ENCODE measurements at regions not wholly inside any gene's neighbourhood (a gene's known extent, or its start where the extent isn't known, plus 50 kb on each side); places are given as distances from the start of the nearest gene placed in this dataset.

DNA sequence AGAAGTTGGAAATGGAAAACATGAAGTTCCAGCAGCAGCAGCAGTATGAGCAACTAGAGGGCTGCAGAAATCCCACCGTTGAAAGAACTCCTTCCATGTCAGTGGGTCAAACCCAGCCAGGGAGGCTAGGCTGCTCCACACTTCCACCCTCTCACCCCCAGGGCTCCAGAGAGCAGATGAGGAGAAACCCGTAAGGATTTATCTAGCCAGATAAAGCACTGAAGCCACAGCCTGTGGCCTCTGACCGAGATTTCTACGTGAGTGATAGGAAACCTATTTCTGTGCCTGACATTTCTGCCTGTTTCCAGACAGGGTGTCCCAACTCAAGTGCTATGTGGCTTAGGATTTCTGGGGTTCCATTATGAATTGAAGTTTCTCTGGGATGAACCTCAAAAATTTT, 100.0 kb upstream of the EEA1 start (continued):
- TF ChIP-seq, protein P1, sequence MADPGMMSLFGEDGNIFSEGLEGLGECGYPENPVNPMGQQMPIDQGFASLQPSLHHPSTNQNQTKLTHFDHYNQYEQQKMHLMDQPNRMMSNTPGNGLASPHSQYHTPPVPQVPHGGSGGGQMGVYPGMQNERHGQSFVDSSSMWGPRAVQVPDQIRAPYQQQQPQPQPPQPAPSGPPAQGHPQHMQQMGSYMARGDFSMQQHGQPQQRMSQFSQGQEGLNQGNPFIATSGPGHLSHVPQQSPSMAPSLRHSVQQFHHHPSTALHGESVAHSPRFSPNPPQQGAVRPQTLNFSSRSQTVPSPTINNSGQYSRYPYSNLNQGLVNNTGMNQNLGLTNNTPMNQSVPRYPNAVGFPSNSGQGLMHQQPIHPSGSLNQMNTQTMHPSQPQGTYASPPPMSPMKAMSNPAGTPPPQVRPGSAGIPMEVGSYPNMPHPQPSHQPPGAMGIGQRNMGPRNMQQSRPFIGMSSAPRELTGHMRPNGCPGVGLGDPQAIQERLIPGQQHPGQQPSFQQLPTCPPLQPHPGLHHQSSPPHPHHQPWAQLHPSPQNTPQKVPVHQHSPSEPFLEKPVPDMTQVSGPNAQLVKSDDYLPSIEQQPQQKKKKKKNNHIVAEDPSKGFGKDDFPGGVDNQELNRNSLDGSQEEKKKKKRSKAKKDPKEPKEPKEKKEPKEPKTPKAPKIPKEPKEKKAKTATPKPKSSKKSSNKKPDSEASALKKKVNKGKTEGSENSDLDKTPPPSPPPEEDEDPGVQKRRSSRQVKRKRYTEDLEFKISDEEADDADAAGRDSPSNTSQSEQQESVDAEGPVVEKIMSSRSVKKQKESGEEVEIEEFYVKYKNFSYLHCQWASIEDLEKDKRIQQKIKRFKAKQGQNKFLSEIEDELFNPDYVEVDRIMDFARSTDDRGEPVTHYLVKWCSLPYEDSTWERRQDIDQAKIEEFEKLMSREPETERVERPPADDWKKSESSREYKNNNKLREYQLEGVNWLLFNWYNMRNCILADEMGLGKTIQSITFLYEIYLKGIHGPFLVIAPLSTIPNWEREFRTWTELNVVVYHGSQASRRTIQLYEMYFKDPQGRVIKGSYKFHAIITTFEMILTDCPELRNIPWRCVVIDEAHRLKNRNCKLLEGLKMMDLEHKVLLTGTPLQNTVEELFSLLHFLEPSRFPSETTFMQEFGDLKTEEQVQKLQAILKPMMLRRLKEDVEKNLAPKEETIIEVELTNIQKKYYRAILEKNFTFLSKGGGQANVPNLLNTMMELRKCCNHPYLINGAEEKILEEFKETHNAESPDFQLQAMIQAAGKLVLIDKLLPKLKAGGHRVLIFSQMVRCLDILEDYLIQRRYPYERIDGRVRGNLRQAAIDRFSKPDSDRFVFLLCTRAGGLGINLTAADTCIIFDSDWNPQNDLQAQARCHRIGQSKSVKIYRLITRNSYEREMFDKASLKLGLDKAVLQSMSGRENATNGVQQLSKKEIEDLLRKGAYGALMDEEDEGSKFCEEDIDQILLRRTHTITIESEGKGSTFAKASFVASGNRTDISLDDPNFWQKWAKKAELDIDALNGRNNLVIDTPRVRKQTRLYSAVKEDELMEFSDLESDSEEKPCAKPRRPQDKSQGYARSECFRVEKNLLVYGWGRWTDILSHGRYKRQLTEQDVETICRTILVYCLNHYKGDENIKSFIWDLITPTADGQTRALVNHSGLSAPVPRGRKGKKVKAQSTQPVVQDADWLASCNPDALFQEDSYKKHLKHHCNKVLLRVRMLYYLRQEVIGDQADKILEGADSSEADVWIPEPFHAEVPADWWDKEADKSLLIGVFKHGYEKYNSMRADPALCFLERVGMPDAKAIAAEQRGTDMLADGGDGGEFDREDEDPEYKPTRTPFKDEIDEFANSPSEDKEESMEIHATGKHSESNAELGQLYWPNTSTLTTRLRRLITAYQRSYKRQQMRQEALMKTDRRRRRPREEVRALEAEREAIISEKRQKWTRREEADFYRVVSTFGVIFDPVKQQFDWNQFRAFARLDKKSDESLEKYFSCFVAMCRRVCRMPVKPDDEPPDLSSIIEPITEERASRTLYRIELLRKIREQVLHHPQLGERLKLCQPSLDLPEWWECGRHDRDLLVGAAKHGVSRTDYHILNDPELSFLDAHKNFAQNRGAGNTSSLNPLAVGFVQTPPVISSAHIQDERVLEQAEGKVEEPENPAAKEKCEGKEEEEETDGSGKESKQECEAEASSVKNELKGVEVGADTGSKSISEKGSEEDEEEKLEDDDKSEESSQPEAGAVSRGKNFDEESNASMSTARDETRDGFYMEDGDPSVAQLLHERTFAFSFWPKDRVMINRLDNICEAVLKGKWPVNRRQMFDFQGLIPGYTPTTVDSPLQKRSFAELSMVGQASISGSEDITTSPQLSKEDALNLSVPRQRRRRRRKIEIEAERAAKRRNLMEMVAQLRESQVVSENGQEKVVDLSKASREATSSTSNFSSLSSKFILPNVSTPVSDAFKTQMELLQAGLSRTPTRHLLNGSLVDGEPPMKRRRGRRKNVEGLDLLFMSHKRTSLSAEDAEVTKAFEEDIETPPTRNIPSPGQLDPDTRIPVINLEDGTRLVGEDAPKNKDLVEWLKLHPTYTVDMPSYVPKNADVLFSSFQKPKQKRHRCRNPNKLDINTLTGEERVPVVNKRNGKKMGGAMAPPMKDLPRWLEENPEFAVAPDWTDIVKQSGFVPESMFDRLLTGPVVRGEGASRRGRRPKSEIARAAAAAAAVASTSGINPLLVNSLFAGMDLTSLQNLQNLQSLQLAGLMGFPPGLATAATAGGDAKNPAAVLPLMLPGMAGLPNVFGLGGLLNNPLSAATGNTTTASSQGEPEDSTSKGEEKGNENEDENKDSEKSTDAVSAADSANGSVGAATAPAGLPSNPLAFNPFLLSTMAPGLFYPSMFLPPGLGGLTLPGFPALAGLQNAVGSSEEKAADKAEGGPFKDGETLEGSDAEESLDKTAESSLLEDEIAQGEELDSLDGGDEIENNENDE (IDR thresholded peaks at IDR 0.05; ENCODE audit: insufficient replicate concordance, low read length), result no peak
- TF ChIP-seq TCF12 (IDR thresholded peaks at IDR 0.05; ENCODE audit: low read depth, low read length), result no peak

Measured in H1 (cell line).